NCI-H446 (cell line): ENCODE measurements at regions not wholly inside any gene's neighbourhood (a gene's known extent, or its start where the extent isn't known, plus 50 kb on each side); places are given as distances from the start of the nearest gene placed in this dataset.
A peak's percentile ranks its signal among the peaks of the same experiment; 100 is the strongest.
"Not testable (repeated sequence)": the region's sequence is repeated elsewhere in the genome, so short reads cannot be mapped to it uniquely, and the experiment has no call there.

ENCODE experiments used
- DNase-seq, 2 experiments: peaks; one replicate each; lab custom pipeline; 2025; lab: John Stamatoyannopoulos, UW

DNA sequence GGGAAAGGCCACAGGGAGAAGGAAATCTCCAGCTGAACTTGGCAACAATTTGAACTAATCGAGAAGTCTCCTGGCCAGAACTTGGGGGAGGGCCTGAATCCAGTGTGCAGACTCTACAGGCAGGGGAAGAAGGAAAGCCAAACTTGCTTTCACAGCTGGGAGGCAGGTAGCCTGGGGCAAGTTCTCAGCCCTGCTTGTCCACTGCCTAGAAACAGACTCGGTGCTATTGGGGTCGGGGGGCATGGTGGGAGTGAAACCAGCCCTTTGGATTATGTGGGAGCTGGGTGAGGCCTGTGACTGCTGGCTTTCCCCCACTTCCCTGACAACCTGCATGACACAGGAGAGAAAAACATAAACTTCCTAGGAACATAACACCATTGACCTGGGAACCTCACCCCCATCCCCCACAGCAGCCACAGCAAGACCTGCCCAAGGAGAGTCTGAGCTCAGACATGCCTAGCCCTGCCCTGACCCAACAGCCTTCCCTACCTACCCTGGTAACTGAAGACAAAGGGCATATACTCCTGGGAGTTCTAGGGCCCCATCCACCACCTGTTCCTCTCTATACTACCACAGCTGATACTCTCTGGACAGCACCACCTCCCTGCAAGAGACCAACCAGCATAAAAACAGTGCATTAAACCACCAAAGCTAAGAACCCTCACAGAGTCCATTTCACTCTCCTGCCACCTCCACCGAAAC is 103.7 kb upstream of the MNS1 start:
- no peak for DNase-seq

DNA sequence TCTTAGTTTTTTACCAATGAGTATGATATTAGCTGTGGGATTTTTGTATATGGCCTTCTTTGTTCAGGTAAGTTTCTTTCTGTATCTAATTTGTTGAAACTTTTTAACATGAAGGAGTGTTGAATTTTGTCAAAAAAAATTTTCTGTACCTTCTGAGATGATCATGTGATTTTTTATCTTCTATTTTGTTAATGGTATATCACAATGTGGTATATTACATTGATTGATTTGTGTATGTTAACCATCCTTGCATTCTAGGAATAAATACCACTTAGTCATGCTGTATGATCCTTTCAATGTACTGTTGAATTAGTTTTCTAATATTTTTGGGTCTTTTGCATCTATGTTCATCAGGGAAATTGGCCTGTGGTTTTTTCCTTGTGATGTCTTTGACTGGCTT is 92.5 kb upstream of the MNS1 start:
- DNase-seq, result no peak

DNA sequence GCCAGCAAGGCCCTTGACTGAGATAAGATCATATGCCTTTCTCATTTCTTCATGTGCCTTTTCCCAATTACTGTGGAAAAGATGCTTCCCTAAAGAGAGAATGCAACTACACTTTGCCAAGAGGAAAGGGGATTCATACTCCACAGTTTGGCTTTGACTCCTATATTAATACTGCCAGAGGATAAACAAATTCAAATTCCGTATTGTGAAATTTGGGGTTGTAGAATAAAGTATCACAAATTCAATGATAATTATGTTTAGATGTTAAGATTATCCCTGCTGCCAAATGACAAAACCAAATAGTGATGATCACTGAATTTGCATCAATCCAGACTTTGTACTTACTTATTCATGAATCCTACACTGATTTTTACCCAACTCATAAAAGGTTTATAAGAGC is 88.5 kb upstream of the MNS1 start:
- DNase-seq, result no peak

DNA sequence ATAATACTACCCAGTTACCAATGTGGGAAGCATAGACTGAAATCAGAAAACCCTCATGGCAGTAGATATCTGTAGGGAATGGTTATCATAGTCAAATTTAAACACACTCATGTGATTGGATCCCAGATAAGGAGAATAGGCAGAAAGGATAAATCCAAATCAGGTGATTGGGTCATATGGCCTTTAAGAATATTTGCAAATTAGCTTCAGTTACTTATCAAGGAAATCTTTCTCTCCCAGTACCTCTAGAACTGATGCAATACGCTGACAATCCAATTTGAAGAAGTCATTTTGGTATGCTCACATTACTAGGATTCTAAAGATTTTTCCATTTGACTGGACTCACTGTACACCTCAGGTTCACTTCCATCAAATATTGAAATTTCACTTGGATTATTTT is 87.7 kb upstream of the MNS1 start:
- no peak for DNase-seq

DNA sequence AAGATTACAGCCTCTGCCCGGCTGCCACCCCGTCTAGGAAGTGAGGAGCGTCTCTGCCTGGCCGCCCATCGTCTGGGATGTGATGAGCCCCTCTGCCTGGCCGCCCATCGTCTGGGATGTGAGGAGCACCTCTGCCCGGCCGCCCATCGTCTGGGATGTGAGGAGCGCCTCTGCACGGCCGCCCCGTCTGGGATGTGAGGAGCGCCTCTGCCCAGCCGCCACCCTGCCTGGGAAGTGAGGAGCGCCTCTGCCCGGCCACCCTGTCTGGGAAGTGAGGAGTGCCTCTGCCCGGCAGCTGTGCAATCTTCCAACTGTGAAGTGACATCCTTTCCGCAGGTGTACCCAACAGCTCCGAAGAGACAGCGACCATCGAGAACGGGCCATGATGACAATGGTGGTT is 75.6 kb upstream of the MNS1 start:
- not testable (repeated sequence) for DNase-seq

DNA sequence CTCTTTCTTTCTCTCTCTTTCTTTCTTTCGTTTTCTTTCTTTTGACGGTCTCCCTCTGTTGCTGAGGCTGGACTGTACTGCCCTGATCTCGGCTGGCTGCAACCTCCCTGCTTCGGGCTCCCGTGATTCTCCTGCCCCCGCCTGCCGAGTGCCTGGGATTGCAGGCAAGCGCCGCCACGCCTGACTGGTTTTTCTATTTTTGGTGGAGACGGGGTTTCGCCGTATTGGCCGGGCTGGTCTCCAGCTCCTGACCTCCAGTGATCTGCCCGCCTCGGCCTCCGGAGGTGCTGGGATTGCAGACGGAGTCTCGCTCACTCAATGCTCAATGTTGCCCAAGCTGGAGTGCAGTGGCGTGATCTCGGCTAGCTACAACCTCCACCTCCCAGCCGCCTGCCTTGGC is 75.2 kb upstream of the MNS1 start:
- not testable (repeated sequence) for DNase-seq

DNA sequence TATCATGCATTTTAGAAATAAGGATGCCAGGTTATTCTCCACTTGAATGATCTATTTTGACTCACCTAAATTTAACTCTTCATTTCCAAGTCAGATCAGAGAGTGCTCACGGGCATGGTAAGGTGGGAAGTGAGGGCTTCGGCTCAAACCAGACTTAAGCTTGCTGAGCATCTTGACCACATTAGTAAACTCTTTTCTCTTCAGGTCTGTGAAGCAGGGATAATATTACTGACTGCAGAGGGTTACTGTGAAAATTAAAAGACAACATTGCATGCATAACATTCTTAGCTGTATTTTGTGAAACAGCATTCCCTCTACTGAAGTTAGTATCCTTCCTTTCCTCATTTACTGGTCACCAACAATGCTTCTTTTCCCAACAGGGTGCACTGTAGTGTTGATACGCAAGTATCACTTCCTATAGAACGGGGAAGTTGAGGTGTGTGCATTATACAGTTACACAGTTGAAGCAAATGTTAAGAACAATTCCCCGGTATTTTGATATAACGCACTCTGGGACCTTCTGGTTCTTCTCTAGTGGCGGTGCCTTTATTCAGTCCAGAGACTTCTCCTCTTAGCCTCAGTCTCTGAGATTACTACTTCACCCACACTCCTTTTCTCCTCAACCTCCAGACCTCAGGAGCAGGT is 74.1 kb upstream of the MNS1 start:
- no peak for DNase-seq

DNA sequence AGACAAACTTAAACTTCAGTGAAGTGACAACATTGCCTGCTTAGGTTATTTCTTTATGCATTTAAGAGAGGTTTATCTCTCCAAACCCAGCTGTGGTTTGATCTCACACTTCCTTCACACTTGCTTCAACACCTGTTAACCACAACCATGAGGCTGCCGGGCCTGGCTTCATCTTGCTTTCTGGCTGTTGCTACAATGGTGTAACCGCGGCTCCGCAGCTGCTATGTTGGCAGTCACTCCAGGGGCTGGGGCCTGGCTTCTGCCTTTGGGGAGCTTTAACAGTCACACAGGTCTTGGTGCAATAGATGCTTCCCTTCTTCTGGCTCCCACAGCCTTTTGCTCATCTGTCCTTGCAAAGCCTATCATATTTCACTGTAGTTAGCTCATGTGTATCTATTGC is 72.9 kb upstream of the MNS1 start:
- peak in 1 of 2 experiments; percentile 57 for DNase-seq

DNA sequence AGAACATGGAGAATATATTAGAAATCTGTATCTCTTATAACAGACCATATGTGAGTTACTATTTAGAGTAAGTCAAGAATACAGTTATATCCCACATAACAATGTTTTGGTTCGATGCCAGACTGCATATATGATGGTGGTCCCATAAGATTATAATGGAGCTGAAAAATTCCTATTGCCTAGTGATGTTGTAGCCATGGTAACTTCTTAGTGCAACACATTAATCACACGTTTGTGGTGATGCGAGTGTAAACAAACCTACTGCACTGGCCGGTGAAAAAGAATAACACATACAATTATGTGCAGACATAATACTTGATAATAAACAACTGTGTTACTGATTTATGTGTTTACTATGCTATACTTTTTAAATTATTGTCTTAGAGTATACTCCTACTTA is 69.8 kb upstream of the MNS1 start:
- no peak for DNase-seq

DNA sequence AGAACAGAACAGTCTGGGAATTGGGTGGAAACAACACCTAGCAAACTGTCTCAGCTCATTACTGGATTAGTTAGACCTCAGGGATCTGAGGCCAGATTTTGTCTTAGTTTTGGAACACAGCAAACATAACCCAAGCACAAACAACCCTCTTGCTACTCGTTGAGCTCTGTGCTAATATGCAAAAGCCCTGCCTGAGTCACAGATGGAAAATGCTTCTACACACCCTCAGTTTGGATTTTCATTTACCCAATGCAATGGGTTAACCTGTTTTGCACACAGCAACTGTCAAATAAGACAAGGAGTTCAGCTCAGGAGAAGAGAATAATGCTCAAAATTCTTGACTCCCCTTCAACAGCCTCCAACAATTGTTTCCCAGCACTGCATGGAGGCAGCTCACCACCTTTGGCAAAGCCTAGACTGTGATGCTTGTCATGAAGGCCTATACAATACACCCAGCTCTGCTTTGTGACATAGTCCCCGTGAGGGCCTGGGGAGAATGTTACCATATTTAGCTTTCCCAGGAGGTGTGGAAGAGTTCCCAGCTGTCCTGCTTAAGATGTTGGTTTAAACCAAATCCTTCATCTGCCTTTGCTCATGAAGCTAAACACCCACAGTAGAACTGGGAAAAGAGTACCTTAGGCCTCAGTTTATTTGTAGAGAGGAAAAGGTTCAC is 68.9 kb upstream of the MNS1 start:
- DNase-seq, result no peak

DNA sequence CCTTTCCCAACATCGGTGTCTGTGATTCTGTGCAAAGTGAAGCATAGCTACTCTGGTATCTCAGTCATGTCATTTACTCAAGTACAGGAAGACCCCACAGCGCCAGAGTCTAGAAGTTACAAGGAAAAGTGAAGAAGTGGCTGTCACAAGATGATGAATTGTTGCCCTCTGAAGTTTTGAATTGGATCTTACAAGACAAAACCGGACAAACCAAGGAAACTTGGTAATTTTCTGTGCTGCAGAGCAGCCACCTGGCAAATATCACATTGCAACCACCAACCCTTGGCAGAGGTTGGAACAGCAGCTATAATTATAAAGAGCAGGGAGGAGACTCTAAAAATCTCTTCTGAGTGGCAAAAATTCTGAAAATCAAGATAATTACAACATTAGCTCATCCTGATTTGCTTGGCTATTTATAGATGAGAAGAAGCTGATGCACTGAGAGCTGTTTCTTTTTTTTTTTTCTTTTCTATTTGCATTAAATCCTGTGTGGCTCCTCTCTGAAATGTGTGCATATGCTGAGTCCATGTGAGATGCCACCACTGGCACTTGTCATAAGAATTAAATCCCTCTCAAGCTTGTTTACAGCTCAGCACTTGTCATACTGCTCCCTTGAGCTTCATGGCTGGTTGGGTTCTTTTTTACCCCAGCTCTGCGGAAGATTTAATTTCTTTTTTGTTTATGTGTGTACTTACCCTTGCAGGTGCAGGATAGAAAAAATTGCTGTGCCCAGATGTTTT is 68.0 kb upstream of the MNS1 start:
- DNase-seq, result peak in 1 of 2 experiments; percentile 35

DNA sequence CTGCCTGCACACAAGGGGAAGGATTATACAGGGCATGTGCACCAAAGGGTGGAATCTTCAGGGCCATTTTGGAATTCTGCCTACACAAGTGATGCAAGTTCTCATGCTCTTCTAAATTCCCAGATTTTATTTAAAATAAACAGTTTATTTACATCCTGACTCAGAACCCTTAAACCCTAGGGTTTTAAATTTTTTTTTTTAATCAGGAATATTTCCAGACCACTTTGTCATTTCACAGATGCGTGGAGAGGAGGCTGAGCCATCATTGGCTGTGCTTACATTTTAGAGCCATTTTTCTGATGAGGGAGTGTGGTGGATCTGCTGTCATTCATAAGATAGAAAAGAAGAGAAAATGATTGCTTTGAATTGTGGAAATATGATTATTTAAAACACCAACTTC is 65.2 kb upstream of the MNS1 start:
- DNase-seq, result no peak

DNA sequence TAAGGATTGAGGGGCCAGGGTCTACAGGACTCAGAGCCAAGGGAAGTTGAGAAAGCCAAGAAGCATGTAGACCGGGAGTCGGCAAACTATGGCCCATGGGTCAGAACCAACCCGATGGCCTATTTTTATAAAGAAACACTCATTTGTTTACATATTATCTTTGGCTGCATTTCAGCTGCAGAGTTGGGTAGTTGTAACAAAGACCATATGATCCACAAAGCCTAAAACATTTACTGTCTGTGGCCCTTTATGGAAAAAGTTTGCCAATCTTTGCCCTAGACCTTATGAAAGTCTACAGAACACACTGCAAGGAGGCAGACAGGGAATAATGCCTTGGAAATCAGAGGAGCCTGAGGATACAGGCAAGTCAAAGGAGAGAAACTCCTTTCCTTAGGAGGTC is 63.2 kb upstream of the MNS1 start:
- DNase-seq, result no peak

DNA sequence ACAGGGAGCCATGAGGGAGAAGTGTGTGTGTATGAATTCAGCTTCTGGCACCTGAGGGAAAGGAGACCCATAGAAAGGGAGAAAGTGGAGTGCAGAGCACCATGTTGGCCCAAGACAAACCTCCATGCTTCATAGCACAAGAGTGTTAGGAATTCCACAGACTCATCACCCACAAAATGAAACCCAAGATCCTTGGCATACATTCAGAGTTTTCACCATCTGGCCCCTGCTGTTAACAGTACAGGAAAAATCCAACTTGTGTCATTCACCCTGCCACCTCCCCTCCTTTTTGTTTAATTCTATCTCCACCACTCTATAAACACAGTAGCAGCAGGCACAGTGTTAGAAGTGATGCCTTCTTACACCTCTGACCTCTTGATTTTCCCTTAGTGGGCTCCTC is 60.0 kb upstream of the MNS1 start:
- DNase-seq, result peak; percentile 73 to 85

DNA sequence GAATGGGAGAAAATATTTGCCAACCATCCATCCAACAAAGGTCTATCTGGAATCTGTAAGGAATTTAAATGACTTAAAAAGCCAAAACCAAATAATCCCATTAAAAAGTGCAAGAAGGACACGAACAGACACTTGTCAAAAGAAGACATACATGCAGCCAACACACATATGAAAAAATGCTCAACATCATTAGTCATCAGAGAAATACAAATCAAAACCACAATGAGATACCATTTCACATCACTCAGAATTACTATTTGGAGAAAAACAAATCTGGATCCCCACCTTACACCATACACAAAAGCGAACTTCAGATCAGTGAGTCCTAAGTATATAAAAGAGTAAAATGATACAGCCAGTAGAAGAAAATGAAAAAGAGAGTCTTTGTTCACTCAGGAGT is 58.6 kb upstream of the MNS1 start:
- DNase-seq, result no peak

DNA sequence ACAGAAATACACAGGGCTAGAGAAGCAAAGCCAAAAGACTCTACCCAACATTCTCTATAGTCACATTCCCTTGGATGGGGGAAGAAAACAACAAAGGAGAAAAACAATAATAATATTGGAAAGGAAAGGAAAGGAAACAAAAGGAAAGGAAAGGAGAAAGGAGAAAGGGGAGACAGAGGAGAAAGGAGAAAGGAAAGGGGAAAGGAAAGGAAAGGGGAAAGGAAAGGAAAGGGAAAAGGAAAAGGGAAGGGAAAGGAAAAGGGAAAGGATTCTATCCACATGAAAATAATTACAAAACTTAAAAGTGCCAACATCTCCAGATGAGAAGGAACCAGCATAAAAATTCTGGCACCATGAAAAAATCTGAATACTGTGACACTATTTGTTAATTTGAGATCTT is 54.1 kb upstream of the MNS1 start:
- no peak for DNase-seq
